ENCODE measurements at regions not wholly inside any gene's neighbourhood (a gene's known extent, or its start where the extent isn't known, plus 50 kb on each side); places are given as distances from the start of the nearest gene placed in this dataset.
"Not testable (repeated sequence)": the region's sequence is repeated elsewhere in the genome, so short reads cannot be mapped to it uniquely, and the experiment has no call there.

DNA sequence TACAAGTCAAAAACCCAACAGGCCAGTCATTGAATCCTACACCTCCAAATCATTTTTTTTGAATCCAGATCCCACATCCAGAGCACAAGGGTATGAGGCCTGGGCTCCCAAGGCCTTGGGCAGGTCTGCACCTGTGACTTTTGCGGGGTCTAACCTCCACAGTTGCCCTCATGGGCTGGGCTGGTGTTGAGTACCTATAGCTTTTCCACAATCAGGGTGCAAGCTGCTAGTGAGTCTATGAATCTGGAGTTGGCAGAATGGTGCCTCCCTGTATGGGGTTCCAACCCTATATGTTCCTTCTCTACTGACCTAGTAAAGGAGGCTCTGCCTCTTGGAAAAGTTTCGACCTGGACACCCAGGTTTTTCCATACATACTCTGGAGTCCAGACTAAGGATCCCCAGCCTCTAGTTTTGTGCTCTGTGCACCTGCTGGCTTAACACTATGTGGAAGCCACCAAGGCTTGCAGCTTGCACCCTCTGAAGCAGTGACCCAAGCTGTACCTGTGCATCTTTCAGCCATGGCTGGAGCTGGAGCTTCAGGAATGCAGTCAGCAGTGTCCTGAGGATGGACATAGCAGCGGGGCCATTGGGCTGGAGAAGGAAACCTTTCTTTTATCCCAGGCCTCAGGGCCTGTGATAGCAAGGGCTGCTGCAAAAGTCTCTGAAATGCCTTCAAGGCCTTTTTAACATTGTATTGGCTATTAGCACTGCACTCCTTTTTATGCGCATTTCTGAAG lies 233.6 kb downstream of the CWH43 start:
- not testable (repeated sequence) for DNase-seq; H3K27ac Mint-ChIP-seq; H3K27me3 Mint-ChIP-seq; H3K4me1 Mint-ChIP-seq; ATAC-seq (ENCODE audit: low read depth in 2 of 2); H3K4me3 Mint-ChIP-seq
- Mint-ChIP-seq H3K9me3 (peaks cover 11 to 52% (median 28%) of the 10 kb centered on the region in 7 donors), H3K36me3 (peaks cover 0 to 17% of the 10 kb centered on the region in 2 donors)

DNA sequence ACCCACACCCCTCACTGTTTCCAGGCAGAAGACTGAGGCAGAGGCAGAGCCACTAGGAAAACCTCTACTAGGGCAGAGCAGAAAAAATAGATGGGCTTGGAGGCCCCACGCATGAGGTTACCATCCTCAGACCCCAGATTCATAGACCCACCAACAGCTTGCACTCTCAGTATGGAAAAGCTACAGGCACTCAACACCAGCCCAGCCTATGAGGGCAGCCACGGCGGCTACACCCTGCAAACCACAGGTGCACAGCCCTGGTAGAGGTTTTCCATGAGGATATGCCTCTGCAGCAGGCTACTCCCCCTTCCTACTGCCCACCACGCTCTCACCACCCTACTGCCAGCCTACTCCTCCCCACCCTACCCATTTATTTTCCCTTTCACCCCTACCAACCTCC lies 235.1 kb downstream of the CWH43 start:
- Mint-ChIP-seq H3K4me1 (no peaks in the 10 kb centered on the region), H3K36me3 (peaks cover 0 to 17% of the 10 kb centered on the region in 2 donors), H3K27me3 (no peaks in the 10 kb centered on the region), H3K9me3 (peaks cover 10 to 40% (median 24%) of the 10 kb centered on the region in 7 donors), H3K4me3 (no peak overlapping the region), H3K27ac (no peak overlapping the region)
- no peak for ATAC-seq (ENCODE audit: low read depth in 2 of 2)
- DNase-seq: no peak

DNA sequence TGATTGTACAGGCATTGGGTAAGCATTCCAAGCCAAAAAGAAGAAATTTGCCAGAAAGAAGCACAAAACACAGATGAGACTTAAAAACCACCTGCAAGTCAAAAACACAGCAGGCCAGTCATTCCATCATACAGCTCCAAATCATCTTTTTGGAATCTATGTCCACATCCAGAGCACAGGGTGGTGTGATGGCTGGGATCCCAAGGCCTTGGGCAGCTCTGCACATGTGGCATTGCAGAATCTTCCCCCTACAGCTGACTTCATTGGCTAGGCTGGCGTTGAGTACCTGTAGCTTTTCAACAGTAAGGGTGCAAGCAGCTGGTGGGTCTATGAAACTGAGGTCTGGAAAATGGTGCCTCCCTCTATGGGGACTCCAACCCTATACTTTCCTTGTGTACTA lies 236.7 kb downstream of the CWH43 start:
- Mint-ChIP-seq H3K36me3 (peaks cover 0 to 17% of the 10 kb centered on the region in 2 donors), H3K9me3 (peaks cover 10 to 37% (median 22%) of the 10 kb centered on the region in 7 donors)
- not testable (repeated sequence) for ATAC-seq (ENCODE audit: low read depth in 2 of 2); H3K4me3 Mint-ChIP-seq; DNase-seq; H3K27ac Mint-ChIP-seq; H3K4me1 Mint-ChIP-seq; H3K27me3 Mint-ChIP-seq

DNA sequence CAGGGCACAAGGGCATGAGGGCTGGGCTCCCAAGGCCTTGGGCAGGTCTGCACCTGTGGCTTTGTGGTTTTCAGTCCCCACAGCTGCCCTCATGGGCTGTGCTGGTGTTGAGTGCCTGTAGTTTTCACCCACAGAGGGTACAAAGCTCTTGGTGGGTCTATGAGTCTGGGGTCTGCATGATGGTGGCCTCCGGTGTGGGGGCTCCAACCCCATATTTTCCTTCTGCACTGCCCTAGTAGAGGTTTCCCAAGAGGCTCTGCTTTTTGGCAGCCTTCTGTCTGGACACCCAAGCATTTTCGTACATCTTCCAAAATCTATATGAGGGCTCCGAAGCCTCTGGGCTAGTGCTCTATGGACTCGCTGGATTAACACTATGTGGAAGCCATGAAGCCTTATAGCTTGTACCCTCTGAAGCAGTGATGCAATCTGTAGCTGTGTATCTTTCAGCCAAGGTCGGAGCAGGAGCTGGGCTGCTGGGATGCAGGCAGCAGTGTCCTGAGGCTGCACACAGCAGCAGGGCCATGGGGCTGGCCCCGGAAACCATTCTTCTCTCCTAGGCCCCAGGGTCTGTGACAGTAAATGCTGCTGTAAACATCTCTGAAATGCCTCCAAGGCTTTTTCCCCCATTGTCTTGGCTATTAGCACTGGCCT lies 240.3 kb downstream of the CWH43 start:
- not testable (repeated sequence) for ATAC-seq (ENCODE audit: low read depth in 2 of 2); H3K4me1 Mint-ChIP-seq; H3K4me3 Mint-ChIP-seq; H3K27me3 Mint-ChIP-seq; H3K27ac Mint-ChIP-seq; DNase-seq; H3K36me3 Mint-ChIP-seq
- H3K9me3 Mint-ChIP-seq: peaks cover 4 to 27% (median 13%) of the 10 kb centered on the region in 7 donors

DNA sequence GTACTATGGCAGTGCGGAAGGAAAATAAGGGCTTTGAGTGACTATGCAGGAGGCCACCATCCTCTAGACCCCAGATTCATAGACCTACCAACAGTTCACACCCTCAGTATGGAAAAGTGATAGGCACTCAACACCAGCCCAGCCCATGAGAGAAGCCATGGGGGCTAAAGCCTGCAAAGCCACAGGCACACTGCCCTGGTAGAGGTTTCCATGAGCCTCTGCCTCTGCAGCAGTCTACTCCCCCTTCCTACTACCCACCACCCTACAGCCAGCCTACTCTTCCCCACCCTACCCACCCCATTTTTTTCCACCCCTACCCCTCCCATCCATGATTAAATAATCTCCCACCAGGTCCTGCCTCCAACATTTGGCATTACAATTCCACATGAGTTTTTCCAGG lies 241.9 kb downstream of the CWH43 start:
- not testable (repeated sequence) for H3K36me3 Mint-ChIP-seq; DNase-seq; H3K4me1 Mint-ChIP-seq; H3K27me3 Mint-ChIP-seq; H3K4me3 Mint-ChIP-seq; ATAC-seq (ENCODE audit: low read depth in 2 of 2); H3K27ac Mint-ChIP-seq
- H3K9me3 Mint-ChIP-seq: peaks cover 0 to 14% (median 4%) of the 10 kb centered on the region in 7 donors

DNA sequence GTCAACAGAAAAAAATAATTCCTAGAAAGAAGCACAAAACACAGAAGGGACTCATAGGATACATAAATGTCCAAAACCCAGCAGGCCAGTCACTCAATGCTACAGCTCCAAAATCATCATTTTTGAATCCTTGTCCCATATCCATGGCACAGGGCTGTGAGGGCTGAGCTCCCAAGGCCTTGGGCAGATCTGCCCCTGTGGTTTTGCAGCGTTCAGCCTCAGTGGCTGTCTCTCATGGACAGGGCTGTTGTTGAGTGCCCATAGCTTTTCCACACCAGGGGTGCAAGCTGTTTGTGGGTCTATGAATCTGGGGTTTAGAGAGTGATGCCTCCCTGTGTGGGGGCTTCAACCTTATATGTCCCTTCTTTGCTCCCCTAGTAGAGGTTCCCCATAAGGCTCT lies 243.2 kb downstream of the CWH43 start:
- not testable (repeated sequence) for H3K27me3 Mint-ChIP-seq; H3K36me3 Mint-ChIP-seq; H3K4me3 Mint-ChIP-seq; H3K9me3 Mint-ChIP-seq; H3K4me1 Mint-ChIP-seq; DNase-seq; ATAC-seq (ENCODE audit: low read depth in 2 of 2); H3K27ac Mint-ChIP-seq

DNA sequence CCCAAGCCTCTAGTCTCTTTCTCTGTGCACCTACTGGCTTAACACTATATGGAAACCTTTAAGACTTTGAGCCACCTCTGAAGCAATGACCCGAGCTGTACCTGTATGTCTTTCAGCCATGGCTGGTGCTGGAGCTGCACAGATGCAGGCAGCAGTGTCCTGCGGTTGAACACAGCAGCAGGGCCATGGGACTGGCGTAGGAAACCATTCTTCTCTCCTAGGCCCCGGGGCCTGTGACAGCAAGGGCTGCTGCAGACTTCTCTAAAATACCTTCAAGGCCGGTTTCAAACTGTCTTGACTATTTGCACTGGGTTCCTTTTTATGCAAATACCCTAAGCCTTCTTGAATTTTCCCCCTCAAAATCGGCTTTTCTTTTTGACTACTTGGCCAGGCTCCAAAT lies 243.6 kb downstream of the CWH43 start:
- DNase-seq; H3K9me3 Mint-ChIP-seq; H3K4me3 Mint-ChIP-seq; ATAC-seq (ENCODE audit: low read depth in 2 of 2); H3K27me3 Mint-ChIP-seq; H3K27ac Mint-ChIP-seq; H3K4me1 Mint-ChIP-seq; H3K36me3 Mint-ChIP-seq: not testable (repeated sequence)

DNA sequence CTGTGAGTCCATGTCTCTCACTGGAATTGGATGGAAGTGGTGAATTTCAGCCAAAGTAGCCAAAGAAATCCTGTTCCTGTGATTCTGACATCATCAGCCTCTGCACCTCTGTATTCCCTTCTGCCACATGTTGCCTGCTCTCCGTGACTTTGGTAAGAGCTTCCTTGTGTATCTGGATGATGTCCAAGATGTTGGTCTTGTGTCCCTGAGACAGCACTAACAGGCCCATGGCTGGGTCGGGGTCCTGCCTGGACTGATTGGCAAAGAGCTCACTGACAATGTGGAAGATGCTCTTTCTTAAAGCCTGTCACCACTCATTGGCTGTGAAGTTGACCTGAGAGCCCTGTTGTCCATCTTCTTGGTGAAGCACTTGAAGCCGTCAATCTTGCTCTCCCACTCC lies 247.3 kb downstream of the CWH43 start:
- H3K36me3 Mint-ChIP-seq, H3K9me3 Mint-ChIP-seq, H3K4me3 Mint-ChIP-seq: not testable (repeated sequence)

DNA sequence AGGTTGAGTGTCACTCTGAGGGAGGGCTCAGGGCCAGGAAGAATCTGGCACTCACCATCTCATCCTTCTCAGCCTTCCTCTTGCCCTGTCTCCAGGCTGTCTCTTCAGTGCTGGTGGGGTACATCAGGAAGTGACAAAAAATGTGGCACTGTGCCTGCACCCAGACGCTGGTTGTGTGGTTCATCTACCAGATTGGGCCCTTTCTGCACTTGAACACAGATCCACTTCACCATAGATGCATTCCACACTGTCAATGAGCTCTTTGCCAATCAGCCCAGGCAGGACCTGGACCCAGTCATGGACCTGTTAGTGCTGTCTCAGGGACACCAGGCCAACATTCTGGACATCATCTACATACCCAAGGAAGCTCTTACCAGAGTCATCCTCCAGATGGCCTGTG lies 247.7 kb downstream of the CWH43 start:
- not testable (repeated sequence) for H3K9me3 Mint-ChIP-seq; H3K27me3 Mint-ChIP-seq; H3K27ac Mint-ChIP-seq; H3K4me1 Mint-ChIP-seq; DNase-seq; H3K36me3 Mint-ChIP-seq; H3K4me3 Mint-ChIP-seq; ATAC-seq (ENCODE audit: low read depth in 2 of 2)

More for the DNA sequence above, 247.3 kb downstream of the CWH43 start:
- ATAC-seq (ENCODE audit: low read depth in 2 of 2); H3K27me3 Mint-ChIP-seq; DNase-seq; H3K4me1 Mint-ChIP-seq; H3K27ac Mint-ChIP-seq: not testable (repeated sequence)

DNA sequence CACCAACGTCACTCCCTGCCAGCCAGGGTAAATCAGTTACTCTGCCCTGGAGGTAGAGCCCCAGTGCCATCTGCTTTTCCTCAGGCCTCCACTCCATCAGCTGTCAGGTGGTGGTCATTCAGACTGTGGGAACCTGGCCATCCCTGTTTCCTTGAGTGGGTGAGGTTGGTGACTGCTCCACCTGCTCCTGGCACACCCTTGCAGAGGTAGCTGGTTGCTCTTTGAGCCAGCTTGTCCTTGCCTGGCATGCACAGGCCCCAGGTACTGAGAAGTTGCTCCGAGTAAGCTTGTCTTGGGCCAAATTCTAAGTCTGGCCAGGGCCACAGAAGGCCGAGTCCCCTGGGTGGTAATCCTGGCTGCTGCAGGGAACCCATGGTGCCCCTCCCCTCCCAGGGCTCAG lies 248.3 kb downstream of the CWH43 start:
- H3K27ac Mint-ChIP-seq; H3K27me3 Mint-ChIP-seq; DNase-seq; H3K36me3 Mint-ChIP-seq; ATAC-seq (ENCODE audit: low read depth in 2 of 2); H3K4me1 Mint-ChIP-seq; H3K4me3 Mint-ChIP-seq; H3K9me3 Mint-ChIP-seq: not testable (repeated sequence)

DNA sequence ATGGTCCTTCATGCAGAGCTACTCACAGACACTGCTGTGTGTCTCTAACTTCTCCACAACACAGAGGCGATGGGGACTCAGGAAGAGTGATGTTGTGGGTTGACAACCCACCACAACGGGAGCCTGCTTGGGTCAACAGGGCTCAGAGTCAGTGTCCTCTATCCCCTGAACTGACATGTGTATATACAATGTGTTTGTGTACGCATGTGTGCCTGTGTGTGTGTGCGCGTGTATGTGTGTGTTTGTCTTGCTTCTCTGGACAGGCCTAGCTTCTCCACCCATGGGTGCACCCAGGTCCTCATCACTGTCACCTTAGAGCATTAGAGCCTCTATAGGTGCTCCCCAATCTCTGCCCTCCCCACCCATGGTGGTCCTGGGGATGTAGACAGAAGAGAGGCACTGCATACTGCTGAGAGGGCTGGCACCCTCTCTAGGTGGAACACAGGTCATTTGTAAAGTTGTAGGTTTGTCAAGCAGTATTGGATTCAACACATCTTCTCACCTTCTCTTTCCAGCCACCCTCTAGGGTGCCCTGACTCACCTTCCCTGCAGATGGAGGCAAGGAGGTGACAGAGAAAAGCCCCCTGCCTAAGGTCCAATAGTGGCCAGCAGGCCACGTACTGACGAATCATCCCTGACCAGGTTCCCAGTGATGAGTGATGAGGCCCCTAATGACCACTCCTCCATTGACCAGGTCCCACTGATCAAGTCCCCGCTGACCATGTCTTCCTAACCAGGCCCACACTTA lies 249.5 kb downstream of the CWH43 start:
- not testable (repeated sequence) for DNase-seq; H3K36me3 Mint-ChIP-seq; H3K4me1 Mint-ChIP-seq; ATAC-seq (ENCODE audit: low read depth in 2 of 2); H3K27me3 Mint-ChIP-seq; H3K4me3 Mint-ChIP-seq; H3K27ac Mint-ChIP-seq
- peaks cover 3 to 15% (median 11%) of the 10 kb centered on the region in 7 donors for H3K9me3 Mint-ChIP-seq

DNA sequence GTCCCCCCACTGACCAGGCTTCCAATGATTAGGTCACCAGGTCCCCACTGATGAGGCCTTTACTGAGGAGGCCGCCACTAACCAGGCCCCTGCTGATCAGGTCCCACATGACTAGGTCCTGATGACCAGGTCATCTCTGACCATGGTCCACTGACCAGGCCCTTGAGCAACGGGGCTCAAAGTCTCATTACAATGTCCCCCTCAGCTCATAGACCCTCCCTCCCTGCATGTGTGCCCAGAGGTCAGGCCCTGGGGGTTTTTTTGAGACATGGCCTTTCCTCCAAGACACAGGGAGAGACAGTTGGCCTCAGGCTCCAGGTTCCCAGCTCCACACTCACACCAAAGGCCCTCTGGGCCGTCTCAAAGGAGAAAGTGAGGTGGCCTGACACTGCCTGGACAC lies 250.4 kb downstream of the CWH43 start:
- H3K4me3 Mint-ChIP-seq; DNase-seq; ATAC-seq (ENCODE audit: low read depth in 2 of 2); H3K36me3 Mint-ChIP-seq; H3K27me3 Mint-ChIP-seq; H3K4me1 Mint-ChIP-seq; H3K27ac Mint-ChIP-seq: not testable (repeated sequence)
- H3K9me3 Mint-ChIP-seq: peaks cover 3 to 18% (median 11%) of the 10 kb centered on the region in 7 donors

DNA sequence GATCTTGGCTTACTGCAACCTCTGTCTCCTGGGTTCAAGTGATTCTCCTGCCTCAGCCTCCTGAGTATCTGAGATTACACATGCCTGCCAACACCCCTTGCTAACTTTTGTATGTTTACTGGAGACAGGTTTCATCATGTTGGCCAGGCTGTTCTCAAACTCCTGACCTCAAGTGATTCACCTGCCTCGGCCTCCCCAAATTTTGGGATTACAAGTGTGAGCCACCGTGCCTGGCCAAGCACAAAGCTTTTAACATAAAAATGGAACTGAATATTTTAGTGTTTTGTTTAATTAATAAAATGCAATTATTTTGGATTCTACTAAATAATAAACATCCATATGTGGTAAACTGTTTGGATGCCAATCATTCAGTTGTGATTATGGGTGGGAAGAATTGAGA lies 255.2 kb downstream of the CWH43 start:
- H3K4me3 Mint-ChIP-seq; ATAC-seq (ENCODE audit: low read depth in 2 of 2); H3K36me3 Mint-ChIP-seq; H3K4me1 Mint-ChIP-seq; DNase-seq; H3K27me3 Mint-ChIP-seq; H3K27ac Mint-ChIP-seq: not testable (repeated sequence)
- peaks cover 1 to 25% (median 10%) of the 10 kb centered on the region in 7 donors for H3K9me3 Mint-ChIP-seq

DNA sequence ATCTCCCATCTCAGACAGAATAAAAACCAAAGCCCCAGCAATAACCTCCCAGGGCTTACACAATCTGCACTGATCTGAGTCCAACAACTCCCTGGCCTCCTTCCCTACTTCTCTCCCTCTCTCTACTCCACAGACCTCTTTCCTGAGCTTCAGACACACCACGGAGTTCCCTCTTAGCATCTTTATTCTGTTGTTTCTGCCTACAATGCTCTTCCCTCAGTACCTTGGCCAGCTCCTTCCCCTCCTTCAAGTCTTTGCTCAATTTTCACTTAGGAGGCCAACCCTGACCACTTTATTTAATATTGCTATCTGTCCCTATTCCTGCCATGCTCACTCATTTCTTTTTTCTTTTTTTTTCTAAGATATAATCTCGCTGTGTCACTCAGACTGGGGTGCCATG lies 276.7 kb downstream of the CWH43 start:
- not testable (repeated sequence) for H3K27me3 Mint-ChIP-seq; DNase-seq; H3K27ac Mint-ChIP-seq; ATAC-seq (ENCODE audit: low read depth in 2 of 2); H3K9me3 Mint-ChIP-seq; H3K4me1 Mint-ChIP-seq; H3K4me3 Mint-ChIP-seq; H3K36me3 Mint-ChIP-seq
